Stimulated activated CD4-positive, alpha-beta T cell treated with anti-CD3 and anti-CD28 coated beads, Interleukin-2, amount 100 ng/mL, for 24 hours (primary cell): ENCODE measurements at regions not wholly inside any gene's neighbourhood (a gene's known extent, or its start where the extent isn't known, plus 50 kb on each side); places are given as distances from the start of the nearest gene placed in this dataset.

Experiments
- DNase-seq, 2 donors: peaks; one replicate each; pipeline ENCODE4 v3.0.0-alpha.2; 2020

DNA sequence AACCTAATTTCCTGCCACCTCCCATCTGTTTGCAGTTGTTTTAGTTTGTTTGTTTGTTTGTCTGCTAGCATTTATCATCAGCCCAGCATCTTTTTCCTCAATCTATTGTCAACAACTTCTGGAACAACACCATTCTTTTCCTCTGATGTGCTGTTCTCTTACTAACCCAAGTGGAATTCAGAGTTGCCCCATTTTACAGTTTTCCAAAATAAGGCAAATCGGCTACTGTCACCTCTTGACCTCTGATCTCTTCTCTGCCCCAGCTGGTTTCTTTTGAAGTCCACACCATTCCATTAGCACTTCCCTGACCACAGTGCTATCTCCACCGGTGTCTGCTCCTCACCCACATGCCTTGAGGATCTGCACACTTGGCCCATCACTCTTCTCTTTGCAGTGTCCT is 102.4 kb downstream of the EFNB2 start:
- no peak for DNase-seq

DNA sequence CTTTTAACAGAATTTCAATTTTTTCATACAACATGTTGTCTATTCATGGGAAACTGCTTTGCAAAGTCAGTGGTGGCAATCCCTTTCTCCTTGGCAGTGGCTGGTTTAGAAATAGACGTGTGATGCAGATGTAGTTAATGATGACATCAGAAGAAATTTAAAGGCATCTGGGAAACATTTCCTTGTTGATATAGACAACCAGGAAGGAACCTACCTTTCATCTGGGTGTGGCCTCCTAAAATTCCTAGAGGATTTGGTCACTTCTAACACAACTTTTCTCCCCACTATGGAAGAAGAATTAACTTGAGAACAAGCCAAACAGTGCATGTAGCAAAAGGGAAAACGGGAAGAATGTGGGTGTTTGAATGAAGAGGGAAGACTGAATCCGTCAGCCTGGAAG is 102.8 kb downstream of the EFNB2 start:
- no peak for DNase-seq

DNA sequence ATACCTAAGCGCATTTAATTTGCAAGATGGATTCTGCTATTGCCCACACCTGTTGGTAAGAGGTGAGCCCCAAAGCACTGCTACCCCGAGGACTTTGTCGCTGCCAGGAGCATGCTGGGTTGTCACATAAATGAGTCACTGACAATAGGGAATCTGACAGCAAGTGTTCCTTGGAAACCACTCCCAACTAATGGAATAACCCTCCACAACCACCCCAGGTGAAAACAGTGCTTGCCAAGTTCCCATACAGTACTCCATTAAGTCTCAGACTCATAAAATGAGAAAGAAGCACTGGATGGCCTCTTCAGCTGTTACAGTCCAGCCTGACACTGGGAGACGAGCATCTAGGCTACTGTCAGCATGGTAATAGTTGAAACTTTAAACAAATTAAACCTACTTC is 108.6 kb downstream of the EFNB2 start:
- DNase-seq = no peak

DNA sequence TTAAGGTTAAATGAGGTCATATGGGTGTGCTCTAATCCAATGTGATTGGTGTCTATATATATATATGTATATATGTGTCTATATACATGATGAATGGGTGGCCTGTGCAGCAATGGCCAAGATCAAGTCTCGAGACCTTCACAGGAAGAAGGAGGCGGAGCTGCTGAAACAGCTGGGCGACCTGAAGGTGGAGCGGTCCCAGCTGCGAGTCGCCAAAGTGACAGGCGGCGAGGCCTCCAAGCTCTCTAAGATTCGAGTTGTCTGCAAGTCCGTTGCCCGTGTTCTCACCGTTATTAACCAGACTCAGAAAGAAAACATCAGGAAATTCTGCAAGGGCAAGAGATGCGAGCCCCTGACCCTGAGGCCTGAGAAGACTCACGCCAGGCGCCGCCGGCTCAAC is 109.8 kb downstream of the EFNB2 start:
- no peak for DNase-seq

DNA sequence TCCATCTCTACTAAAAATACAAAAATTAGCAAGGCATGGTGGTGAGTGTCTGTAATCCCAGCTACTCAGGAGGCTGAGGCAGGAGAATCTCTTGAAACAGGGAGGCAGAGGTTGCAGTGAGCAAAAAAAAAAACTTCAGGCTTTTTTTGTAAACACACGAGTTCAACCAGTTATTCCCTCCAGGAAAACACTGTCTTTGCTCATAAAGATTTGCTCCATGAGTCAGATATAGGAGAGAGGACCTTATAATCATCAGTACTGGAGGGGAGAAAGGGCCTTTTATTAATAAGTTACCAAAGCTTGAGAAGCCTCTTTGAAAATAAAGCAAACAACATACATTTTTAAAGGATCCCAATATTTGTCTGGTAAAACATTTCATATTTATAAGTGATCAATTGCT is 110.7 kb downstream of the EFNB2 start:
- no peak for DNase-seq

DNA sequence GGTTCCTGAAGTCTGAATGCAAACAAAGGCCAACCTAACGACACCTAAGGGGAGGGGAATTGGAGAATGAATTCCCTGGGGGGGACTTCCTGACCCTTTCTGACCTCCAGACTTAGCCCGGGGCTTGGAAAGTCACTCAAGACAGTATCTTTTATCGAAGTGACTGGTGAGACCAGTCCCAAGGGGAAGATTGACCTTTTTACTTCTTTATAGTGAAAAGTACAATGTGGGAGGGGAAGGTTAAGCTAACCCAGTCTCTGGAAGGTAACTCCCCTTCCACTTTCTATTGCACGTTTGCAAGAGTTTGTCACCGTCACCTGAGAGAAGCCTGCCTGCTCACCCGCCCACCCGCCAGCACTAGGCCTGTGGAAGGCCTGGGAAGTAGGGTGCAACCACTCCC is 111.9 kb downstream of the EFNB2 start:
- no peak for DNase-seq

DNA sequence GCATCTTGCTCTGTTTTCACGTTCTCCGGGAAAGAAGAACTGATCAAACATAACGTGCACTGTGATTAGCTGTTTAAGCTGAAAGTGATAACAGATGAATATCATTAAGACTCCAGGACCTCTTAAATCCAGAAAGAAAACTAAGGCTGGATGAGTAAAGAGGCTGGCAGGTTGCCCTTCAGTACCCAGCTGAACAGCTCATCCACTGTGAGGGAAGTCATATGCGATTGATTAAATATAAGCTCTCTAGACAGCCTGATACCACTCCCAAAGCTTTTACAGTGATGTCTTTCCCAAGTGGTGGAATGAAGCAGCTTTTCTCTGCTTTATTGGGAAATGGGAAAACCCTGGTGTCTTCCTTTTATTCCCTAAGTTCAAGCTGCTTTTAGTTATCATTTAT is 116.9 kb downstream of the EFNB2 start:
- no peak for DNase-seq

DNA sequence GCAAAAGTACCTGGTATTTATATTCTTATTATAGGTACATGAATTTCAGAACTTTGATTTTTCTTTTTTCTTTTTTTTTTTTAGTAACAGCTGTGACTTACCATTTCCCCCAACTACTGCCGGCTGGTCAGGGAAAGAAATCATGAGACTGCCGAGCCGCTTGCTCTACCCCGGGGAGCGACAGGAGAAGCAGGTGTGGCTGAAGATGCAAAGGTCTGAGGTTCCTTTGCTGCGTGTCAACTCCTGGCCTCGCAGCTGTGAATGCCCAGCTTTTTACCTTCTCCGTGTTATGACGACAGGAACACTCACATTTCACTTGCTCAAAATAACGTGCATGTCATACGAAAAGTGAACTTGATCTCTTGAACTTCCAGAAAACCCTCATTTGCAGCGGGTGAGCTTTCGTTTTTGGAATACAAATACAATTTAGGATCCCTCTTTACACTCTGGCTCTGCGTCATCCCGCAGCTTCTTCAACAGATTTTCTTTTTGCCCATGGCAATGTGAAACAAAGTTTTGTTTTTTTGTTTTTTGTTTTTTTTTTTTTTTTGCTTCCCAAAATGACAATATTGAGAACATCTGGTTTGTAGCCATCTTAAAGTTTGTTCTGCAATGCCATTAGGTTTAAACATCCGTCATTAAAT is 117.9 kb downstream of the EFNB2 start:
- no peak for DNase-seq

DNA sequence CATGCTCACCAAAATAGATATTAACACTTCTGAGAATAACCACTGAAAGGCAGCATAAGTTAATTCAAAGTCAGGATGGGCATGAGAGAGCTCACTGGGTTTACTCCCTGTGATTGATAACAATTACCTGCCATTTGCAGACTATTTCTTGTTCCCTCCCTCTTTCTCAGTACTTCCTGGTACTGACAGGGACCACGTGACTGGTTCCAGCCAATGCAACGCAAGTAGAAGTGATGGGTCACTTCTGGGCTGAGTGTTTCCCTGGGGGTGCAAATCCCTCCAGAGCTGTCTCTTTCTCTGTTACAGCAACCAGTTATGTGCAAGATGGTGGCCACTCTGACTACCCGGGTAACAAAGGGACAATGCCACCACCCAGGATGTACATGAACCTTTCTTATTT is 118.8 kb downstream of the EFNB2 start:
- DNase-seq = no peak

DNA sequence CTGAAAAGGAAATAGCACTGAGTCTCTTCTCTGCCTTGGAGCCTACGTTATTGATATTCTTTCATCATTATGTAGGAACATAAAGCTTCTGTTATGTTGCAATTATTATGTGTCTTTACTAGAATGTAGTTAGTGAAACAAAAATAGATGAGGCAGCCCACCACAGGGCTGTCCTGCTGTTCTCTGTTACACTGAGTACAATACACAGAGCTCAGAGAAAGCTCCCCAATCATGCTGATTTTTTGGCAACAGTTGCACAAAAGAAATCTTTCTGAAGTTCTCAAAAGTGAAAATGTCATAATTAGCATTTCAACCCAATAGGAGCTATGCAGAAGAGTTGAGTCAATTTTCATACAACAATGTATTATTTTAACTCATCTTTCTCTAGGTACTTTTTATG is 119.5 kb downstream of the EFNB2 start:
- DNase-seq = no peak

DNA sequence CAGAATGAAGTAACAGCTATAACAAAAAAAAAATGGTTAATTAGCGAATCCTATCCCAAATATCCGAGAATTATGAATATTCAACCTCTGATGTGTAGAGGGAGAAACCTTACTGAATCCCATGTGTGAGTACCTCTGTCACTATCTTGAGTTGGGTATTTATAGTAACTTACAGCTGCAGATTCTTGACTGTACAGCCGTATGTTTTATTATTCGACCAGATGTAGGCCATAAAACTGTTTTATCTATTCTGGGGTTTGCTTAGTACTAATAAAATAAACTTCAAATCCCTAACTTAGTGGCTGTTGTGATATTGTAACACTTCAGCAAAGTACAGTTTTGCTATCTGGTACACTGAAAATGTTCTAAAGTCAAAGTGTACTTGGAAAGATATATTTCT is 120.0 kb downstream of the EFNB2 start:
- DNase-seq = no peak

DNA sequence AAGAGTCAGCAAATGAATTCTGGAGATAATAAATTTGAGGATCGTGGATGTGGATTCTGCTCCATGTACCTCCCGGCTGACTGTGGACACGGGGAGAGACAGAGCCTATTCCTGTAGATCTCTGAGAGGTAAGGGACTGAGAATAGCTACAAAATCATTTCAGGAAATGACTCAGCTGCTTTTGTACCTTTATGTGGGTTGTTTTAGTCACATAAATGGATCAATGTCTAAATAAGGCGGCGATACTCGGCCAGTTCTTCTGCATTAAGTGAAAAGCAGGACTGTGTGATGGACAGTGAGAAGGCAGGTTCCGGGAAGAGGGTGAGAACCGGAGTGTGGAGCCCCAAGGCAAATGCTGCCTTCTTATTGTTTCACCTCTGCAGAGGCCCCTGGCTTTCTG is 128.1 kb downstream of the EFNB2 start:
- no peak for DNase-seq

DNA sequence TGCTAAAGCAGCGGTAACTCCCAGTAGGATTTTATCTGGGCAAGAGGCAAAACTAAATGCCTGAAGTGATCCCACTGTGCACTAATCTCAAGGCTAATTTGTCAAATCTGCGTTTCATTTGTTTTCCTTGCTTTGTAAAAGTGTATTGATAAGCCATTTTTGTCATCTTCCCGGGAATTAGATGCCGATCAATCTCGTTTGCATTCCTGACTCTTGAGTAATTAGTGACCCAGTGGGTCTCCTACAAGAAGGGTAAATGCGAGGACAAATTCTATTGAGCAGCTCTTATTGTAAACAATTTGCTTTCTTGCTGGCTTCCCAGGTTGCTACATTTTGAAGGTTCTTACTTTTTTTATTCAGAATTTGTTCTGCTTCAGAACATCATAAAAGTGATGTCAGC is 129.7 kb downstream of the EFNB2 start:
- DNase-seq = no peak

DNA sequence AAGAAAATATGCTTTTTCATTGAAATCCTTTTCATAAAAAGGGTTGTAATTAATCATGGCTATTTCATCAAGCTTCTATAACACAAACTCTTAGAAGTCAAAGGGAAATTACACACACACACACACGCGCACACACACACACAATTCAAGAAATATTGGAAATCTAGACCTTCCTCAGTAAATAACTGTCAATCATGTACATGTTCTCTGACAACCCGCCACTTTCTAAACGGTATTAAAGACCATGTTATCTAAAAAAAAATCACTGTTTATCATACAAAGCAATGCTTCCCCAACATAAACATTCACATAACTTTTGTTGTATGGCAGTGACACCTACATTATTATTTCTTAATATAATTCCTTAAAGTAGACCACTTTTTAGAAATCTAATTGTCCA is 132.2 kb downstream of the EFNB2 start:
- no peak for DNase-seq

DNA sequence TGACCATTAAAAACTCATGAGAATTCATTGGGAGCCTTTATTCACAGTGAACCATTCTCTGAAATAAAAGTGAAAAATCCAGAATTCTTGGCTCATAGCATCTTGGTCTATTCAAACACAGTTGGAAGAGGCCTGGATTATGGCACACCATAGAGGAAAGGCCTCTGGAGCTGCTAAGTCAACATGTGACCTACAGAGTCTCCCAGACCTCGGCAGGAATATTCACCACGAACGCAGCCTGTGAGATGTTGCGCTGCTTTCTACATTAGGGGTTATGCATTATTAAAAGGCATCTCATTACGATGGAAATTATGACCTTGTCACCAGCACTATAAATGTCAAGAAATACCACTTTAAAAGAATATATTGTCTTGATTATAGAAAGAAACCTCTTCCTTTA is 132.6 kb downstream of the EFNB2 start:
- DNase-seq = no peak

DNA sequence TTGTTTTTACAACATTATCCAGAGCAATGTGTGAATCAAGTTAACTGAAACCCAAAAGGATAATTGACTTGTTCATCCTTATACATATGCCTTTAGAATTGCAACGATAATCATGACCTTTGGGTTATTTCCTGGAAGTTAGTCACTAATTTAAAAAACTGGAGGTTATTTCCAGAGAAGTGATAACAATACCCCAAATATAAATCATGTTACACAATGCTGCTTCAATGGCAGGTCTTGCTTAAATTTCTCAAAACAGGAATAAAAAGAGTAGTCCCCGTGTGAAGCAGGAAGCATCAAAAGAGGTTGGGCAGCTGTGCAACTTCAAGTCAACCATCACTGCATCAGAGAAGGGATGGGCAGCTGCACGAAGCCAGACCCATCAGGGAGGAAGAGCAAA is 134.4 kb downstream of the EFNB2 start:
- no peak for DNase-seq

DNA sequence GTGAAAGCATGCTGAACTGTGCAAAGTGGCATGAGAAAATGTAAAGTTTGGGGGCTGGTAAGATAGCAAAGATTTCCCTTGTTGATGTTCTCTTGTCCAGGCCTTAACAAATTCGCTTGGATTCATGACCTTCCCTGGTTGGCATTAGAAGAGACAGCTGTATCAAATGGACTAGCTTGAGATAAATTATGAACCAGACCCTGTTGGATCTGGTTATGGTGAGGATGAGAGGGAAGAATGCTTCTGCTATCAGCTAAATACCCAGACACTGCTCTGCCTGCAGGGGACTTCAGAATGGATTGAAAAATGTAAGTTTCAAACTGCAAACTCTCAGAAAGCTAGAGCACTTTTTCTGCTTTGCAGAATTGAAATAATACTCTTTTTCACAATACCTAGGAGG is 135.2 kb downstream of the EFNB2 start:
- no peak for DNase-seq

DNA sequence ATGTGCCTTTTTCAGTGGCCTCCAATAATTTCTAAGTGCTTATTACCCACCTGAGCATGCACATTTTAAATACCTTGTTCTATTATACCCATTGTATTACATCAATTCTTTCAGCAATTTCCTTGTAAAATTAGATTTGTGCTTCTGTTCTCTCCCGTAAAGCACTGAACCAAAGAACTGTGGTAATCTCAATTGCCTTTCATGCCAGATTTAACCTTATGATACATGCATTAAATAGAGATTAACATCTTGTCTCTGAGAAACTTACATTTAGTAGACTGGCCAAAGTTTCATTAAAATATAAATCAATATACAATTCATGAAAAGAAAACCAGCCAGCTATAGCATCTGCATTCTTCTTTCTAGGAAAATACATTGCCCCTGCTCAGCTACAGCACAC is 137.2 kb downstream of the EFNB2 start:
- DNase-seq = no peak

DNA sequence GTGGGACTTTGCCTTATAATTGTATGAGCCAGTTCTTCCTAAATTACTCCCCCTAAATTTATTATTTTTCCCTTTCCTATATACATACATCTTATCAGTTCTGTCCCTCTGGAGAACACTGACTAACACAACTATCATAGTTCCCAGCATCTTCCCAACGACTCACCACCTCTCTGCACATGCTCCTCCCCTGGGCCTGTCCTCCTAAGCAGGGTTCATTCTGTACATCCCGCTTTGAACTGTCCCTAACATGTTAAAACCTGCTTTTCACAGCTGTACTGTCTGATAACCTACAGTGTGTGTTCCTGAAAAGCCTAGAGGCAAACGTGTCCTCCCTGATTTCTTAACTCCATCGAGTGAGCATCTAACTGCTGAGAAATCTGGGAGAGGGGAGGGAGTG is 141.7 kb downstream of the EFNB2 start:
- DNase-seq = no peak

DNA sequence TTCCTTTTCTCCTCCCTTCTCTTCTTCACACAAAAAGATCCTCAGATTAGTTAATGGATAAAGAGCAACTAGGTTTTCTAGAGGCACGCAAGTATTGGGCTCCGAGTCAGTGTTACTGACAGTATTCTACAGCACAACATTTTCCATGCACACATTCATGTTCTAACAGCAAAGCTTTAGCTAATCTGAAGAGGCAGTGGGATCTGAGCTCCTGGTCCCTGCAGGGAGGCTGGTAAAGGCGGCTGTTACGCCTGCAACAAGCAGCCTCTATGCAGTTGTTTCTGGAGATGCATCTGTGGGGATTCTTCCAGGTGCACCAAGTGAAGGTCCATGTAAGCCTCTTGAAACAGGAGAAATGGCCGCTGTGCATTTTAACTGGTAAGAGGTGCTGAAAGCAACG is 143.8 kb downstream of the EFNB2 start:
- DNase-seq = no peak

DNA sequence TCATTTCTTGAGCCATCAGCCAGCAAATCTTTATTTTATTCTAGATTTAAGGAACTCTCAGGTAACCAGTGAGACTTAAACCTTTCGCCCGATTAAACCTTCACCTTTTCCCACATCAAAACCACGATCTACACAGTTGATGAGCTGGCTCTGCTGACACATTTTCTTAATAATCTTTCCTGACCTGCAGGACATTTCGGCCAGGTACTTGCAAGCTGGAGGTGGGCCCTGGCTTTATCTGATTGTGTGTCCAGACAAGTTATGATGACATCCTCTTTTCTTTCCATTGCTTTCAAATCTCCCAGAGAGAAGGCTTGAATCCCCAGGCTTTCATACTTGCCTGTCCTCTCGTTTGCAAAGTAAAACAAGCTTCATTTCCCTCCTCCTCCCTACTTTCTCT is 144.2 kb downstream of the EFNB2 start:
- DNase-seq = no peak

DNA sequence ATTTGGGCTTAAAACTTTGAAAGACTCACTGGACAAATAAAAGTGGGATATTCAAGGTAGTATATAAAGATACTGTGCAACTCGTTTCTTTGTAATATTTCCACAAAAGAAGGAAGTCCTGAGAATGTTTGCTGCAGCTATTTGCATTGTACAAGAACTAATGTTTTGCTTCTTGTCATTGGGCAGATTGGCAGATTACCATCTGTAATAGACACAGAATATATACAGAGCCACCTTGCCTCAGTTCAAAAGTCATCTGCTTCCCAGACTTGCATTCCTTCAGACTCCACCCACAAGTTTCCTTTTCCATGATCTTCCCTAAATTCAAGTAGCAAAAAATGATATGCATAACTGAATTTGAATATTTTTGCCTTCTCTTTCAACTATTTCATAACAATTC is 145.1 kb downstream of the EFNB2 start:
- no peak for DNase-seq

DNA sequence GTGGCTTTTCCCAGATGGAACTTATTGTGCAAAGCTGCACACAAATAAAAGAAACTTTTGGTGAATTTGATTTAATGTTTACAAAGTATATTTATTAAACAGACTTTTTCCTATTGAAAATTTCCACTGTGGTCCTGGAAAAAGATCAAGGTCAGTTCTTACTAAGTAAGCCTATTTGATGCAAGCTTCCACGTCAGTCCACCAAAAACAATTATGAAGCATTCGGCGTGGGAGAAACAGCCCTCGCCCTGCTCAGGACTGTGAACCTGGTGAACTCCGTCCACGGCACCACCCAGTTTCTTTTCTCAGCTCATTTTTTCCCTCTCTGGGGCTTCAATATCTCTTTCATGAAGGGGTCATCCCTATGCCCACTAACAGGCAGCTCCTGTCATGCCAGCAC is 149.8 kb downstream of the EFNB2 start:
- no peak for DNase-seq

DNA sequence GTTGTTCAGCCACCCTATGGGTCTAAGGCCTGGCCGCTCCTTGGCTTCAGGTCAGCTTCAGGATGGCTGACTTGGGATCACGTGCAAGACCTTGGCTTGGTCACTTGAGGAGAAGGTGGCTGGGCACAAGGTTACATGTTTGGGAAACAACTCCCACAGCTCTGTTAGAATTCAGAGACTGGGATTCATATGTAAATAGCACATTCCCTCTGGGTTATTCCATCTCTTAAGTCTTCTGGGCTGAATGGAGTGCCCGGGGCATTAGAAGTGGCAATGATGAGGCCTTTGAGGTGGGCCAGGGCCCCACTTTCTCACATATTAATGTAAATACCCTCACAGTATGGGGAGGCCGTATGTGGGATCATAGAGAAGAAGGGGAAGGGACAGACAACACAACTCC is 150.9 kb downstream of the EFNB2 start:
- no peak for DNase-seq

DNA sequence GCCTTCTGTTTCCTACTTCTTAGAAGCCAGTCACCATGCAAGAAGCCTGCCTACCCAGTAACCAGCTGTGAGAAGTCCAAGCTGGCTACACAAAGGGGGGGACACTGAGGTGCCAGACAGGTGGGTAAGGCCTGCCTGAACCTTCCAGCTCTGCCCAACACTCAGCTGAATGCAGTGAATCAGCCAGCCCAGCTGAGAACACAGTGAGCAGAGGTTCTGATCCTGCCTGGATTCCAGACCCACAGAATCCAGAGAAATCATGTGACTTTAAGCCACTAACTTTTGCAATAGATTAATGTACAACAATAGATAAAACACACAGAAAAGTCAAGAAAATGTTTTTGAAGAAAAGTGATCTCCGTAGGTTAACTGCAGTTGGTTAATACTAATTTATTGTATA is 151.7 kb downstream of the EFNB2 start:
- DNase-seq = no peak

DNA sequence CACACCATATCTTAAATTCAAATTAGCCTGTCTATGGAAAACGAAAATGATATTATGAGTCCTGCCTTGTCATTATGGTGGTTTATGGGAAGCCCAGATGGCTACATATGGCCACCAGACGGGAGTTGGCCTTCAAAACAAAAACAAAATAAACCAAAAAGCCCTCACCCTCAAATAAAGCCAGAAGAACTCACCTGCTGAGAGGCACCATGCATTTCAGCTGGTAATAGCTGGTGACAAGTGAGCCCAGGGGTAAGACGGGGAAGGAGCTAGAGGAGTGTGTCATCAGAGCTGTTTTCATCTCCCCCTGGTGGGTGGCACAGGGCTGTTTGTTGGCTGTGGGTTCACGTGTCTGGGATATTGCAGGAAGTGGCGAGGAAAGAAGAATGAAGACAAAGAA is 152.9 kb downstream of the EFNB2 start:
- no peak for DNase-seq
